ENCODE measurements at regions not wholly inside any gene's neighbourhood (a gene's known extent, or its start where the extent isn't known, plus 50 kb on each side); places are given as distances from the start of the nearest gene placed in this dataset.

DNA sequence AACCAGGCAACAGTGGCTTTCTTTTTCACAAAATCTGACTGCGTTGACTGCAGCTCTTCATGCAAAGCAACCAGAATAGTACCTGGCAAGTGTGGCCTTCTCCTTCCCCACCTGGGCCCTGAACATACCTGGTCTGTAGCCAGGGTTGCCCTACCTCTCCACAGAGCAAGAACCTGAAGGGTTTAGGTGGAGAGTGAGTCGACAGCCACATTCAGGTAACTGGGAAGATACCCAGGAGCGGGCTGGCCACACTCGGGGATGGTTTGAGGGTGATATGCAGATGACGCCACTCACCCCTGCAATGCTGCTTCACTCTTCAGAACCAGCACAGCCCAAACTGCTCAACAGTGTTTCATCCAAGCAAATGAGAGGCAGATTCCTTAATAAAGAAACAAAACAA is 117.3 kb downstream of the TTC32 start:
- DNase-seq (ENCODE audit: low read depth in 2 of 2), result no peak

DNA sequence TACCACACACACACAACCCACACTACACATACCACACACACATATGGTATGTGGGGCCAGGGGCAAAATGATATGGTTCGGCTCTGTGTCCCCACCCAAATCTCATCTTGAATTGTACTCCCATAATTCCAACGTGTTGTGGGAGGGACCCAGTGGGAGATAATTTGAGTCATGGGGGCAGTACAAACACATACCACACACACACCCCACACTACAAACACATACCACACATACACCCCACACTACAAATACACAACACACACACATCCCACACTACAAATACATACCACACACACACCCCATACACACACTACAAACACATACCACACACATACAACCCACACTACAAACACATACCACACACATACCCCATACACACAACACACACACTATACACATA is 117.8 kb downstream of the TTC32 start:
- DNase-seq (ENCODE audit: low read depth in 2 of 2), result no peak

DNA sequence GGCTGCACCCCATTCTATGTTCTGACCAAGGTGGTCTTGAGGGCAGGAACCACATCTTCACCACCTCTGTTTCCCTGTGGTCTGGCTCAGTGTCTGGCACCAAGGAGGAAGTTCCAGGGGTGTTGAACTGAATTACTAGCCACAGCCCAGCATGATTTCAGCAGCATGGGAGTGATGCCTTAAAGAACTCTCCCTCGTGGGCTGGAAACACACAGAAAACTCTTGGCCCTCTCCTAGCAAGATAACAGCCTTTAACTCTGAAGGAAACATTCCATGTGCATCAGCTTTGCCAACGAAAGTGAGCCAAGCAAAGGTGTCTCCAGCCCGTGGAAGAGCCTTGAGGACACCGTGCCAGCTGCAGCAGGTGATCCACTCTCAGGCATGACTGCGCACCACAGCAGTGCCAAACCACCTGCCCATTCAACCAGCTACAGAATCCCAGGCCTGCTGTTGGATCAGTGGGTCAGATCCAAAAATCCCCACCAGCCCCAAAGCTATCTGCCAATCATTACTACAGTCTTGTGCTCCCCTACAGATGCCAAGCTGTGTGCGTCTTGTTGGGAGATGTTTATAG is 124.8 kb downstream of the TTC32 start:
- DNase-seq (ENCODE audit: low read depth in 2 of 2), result no peak

DNA sequence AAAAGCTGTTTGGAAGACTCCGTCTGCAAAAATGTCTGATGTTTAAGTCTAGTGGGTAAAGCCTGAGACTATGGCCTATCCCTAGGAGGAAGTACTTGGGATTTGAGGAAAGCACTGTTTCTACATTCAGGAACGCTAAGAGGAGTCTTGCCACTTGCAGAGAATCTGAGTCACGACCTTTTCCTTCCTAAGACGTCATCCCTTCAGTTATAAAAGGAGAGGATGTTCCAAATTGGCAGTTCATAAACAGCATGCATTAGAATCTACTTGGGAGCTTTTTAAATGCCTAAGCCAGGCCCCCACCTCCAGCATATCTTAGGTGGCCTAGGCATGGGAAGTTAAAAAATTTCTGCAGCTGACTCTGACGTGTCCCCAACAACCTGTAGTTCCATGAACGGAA is 125.9 kb downstream of the TTC32 start:
- no peak for DNase-seq (ENCODE audit: low read depth in 2 of 2)

DNA sequence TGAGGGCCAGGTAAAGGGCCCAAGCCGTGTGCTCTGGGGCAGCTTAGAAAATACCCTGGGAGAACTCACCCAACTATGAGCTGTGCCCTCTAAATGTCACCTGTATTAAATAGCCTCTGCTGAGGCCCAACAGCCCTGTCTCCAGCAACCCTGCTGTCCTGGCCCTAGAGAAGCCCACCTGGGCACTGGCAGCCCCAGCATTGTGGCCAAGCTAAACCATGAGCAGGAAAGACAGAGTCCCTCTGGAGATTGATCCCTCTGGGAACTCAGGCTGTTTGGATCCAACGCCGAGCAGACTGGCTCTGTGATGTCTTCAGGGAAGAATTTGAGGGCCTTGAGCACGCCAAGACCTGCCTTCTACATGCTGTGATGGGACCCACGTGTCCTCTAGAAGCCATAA is 126.5 kb downstream of the TTC32 start:
- no peak for DNase-seq (ENCODE audit: low read depth in 2 of 2)

DNA sequence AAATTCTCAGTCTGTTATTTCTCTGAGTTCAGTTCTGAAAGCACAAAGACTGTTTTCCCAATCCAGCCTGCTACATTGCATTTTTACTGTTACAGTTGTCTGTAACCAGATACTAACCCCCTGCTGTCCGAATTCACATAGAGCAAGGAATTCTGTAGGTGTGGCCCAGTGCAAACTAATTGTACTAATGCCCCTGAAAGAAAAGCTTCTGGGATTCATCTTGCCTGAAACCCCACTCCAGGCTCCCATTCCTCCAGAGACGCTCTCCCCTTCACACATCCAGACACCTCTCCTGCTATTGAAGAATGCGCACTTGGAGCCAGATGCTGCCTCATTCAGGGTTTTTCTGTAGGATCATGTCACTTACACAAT is 127.0 kb downstream of the TTC32 start:
- no peak for DNase-seq (ENCODE audit: low read depth in 2 of 2)

DNA sequence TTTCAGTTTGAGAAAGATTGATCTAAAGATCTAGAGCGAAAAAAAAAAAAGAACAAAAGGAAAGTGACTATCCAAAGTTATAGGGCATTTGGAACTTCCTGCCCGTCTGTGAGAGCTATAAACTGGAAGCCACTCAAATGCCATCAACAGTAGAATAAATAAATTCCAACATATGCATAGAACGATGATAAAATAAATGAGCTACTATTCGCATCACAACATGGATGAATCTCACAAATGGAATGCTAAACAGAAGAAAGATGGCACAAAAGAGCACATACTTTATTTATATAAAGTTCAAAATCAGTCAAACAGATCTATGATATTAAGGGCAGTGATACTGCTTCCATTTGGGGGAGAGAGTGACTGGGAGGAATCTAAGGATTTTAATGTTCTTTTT is 128.8 kb downstream of the TTC32 start:
- no peak for DNase-seq (ENCODE audit: low read depth in 2 of 2)

DNA sequence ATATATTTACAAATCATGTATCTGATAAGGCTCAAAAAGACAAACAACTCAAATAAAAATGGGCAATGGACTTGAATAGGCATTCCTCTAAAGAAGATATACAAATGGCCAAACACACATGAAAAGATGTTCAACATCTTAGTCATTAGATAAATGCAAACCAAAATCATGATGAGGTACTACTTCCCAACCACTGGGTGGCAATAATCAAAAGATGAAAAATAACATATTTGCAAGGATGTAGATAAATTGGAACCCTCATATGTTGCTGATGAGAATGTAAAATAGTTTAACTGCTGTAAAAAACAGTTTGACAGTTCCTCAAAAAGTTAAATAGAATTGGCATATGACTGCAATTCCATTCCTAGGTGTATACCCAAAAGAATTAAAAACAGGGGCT is 132.3 kb downstream of the TTC32 start:
- DNase-seq (ENCODE audit: low read depth in 2 of 2), result no peak

DNA sequence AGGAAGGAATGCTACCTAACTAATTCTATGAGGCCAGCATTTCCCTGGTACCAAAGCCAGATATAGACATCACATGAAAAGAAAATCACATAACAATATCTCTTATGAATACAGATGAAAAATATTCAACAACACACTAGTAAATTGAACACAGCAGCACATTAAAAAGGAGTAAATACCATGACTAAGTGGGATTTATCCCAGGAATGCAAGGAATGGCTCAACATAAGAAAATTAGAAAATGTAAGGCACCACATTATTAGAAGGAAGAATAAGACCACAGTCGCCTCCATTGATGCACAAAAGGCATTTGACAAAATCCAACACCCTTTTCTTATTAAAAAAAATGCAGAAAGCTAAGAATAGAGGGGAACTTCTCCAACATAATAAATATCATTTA is 133.9 kb downstream of the TTC32 start:
- DNase-seq (ENCODE audit: low read depth in 2 of 2), result no peak

DNA sequence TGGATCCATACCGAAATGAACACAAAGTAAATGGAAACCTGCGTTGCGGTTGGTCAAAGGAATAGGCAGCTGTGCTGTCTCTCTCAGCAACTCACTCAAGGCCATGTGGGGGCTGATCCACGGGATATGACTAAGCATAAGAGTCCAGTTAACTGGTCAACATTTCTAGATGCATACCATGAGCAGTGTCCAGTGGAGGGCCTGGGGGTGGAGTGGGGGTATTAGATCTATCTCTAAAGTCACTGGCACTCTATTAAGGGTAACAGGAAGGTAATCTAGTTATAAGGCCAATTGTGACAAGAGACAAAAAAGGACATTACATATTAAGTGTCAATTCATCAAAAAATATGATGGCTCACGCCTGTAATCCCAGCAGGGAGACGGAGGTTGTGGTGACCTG is 136.8 kb downstream of the TTC32 start:
- DNase-seq (ENCODE audit: low read depth in 2 of 2), result no peak

DNA sequence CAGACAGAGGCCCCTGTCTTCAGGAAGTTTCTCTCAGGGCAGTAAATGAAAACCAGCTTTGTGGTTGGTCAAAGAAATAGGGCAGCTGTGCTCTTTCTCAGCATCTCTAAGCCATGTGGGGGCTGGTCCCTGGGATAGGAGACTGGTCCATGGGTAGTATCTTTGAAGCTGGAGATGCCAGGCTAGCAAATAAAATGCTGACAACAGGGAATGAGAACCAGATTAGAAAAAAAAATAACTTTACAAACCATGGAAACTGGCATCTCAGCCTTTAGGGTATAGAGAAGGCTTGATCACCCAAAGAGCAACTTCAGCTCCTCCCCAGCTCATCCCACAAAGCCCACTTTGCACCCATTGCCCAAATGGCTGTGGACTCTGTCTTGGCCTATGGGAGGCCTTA is 138.1 kb downstream of the TTC32 start:
- no peak for DNase-seq (ENCODE audit: low read depth in 2 of 2)

DNA sequence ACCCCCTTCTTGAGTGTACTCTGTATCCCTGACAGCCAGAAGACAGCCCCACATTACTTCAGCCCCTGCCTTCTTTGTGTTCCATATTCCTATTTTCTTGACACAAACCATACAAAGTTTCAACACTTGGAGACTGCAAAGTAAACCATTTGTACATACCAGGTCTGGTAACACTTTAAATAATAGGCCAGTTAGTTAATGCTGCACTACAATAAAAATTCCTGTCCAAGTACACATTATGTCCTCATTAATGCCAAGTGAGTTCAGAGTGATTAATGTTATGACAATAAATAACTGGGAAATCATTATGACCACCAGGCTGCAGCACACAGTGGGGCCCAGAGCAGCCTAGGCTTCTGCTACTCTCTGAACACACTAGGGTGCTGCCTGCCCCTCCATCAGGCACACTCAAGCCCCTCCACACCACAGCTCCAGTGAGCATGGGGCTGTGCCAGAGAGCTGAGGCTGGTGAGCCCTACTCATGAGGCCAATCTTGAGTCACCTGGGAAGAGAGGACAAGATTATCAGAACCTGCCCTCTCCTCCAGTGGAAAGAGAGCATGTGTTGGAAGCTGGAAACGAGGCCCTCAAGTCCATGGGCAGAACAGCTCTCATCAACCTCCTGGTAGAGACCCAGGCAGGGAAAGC is 138.7 kb downstream of the TTC32 start:
- no peak for DNase-seq (ENCODE audit: low read depth in 2 of 2)

DNA sequence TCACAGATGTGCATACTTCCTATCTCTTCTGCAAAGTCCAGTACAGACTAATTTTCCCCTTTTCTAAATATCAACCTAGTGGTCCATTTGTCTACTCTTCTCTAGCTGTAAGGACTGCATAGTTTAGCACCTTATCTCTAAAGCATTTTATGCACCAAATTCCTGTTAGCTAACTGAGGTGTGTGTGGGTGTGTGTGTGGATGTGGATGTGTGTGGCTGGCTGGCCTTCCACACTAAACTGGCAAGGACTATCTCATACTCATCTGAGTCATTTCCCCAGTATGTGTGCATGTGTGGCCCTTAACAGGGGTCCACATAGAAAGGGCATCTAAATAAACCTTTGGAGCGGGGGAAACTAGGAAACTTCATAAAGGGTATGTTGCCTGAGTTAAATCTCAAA is 139.6 kb downstream of the TTC32 start:
- no peak for DNase-seq (ENCODE audit: low read depth in 2 of 2)

DNA sequence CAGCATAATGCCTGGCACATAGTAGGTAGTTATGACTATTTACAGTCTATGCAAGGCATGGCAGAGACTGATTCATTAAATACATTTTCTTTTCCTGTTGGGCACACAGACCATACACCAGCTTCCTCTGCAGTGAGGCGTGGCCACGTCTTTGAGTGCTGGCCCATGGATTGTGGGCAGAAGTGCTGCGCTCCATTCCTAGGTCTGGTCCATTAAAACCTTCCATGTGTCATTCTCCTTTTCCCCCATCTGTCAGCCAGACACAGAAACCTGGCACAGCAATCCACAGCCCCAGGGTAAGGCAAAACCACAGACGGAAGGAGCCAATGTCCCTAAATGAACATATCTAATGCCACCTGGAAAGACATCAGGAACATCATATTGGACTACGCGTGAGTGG is 141.9 kb downstream of the TTC32 start:
- no peak for DNase-seq (ENCODE audit: low read depth in 2 of 2)

DNA sequence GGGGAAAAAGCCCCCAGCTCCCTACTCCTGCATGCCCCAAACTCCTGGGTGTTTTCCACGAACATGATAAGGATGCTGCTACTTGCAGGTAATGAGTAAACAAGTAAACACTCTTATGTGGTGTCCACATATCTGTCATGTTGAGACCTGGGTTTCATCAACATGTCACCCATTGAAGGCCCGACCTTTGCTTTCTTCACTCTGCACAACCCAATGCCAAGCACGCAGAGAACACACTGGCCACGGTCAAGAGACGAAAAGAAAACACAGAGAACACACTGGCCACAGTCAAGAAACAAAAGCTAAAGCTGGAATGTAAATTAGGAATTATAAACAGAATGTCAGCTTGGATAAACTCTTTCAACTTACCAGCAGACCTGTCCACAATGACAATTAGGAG is 143.1 kb downstream of the TTC32 start:
- DNase-seq (ENCODE audit: low read depth in 2 of 2), result no peak

DNA sequence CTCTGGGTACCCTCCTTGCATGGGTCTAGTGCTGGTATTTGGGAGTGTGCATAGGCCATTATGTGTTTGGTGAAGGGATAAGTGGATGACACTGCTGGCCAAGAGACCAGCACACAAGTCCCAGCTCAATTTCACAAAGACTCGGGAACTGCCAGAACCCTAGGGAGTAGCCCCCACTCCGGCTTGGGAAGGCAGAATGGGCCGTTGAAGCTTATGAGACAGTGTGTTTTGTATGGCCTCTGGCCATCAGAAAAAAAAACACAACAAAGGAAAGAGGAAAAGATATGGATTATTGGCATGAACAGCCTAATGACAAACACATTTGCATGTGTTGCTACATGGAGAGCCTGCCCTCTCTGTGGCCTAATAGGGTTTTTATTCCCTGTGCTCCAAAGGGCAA is 144.2 kb downstream of the TTC32 start:
- no peak for DNase-seq (ENCODE audit: low read depth in 2 of 2)

DNA sequence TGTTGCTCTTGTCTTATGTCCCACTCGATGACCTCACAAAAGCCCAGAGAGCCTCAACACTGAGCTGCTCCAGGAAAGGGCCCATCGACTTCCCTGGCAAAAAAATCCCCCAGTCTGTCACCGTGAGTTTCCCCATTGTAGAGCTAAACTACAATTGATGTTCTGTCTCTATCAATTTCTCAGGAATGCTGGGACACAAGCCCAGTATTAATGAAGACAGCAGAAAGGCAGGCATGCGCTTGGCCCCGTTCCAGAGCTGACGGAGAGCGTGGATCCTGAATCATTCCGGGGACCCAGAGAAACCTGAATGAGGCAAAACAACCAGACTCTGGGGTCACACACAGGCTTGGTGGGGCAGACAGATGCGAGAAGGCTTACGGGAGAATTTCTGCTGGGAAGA is 146.9 kb downstream of the TTC32 start:
- DNase-seq (ENCODE audit: low read depth in 2 of 2), result no peak

DNA sequence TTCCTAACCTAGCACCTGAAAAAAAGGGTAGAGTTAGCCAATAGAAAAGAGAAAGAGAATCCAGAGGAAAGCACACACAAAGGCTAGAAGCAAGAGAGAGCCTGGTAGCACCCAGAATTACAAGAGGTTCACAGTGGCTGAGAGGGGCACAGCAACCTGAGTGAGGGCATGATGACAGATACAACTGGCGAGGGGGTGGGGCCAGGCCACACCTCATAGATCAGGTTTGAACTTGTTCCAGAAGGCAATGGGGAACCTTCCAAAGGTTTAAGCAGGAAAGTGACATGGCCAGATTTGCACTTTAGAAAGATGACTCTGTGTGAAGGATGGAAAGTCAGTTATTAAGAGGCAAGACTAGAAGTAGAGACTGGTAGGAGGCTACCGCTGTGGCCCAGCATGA is 148.0 kb downstream of the TTC32 start:
- no peak for DNase-seq (ENCODE audit: low read depth in 2 of 2)

DNA sequence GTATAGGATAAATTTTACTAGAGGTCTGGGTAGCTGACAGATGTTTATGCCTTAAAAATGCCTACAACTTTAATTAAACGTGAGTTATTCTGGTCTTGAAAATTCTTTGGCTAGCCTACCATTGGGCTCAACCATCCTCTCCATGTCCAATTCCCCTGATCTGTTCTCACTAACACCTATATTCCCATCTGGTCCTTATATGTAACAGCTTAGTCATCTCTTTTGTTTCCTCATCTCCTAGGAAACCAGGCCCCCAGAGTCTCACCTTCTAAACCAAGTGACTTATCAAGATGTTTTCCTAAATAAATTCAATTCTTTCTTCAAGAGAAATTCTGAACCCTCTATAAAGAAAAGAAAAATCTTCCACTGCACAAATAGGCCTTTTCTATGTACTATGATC is 148.5 kb downstream of the TTC32 start:
- DNase-seq (ENCODE audit: low read depth in 2 of 2), result no peak

DNA sequence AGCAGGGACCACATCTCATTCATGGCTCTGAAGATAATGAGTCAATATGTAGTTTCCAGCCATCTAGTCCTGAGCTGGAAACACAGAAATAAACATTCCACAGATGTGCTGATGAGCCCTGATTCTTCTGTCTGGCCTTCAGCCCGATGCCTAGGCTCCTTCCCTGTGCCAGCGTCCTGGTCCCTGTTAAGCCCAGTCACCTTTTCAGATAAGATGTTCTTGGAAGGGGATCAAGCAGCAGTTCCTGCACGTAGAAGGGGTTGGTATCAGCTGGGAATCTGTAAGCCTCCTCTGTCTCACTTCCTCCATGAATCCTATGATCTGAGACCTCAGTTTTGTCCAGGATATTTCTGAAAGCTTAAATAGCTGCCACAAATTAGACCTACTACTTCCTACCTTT is 149.3 kb downstream of the TTC32 start:
- DNase-seq (ENCODE audit: low read depth in 2 of 2), result no peak

DNA sequence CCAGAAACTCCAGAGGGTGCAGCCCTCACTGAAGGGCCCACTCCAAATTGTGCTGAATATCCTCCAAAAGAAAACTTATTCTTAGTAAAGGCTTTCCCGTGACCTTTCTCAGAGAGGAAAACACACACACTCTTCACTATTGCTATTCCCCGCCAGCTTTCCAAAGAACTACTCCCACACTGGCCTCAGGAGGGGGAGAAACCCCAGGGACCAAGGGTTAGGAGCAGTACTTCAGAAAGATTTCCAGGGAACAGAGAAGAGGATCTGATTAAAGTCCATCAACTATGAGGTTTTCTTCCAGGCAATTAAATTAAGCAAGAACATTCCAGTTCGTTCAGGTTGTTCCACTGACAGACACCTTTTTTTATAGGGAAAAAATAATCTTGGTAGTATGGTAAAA is 150.2 kb downstream of the TTC32 start:
- no peak for DNase-seq (ENCODE audit: low read depth in 2 of 2)

DNA sequence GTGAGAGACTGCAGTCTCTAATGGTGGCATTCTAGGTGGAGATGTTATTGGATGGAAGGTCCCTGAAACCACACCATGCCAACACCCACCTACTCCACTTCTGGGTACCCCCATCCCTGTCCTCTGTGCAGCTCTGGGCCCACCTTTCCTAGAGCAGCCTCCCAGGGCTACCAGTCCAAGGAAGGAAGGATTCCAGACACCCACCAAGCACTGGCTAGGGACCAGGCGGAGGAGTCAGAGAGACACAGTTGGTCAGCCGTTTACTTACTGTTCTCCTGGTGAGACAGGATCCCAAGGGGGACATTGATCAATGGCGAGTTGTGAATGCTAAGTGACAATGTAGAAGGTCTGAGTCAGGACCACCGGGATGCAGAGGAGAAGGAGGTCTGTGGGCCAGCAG is 151.6 kb downstream of the TTC32 start:
- DNase-seq (ENCODE audit: low read depth in 2 of 2), result no peak

DNA sequence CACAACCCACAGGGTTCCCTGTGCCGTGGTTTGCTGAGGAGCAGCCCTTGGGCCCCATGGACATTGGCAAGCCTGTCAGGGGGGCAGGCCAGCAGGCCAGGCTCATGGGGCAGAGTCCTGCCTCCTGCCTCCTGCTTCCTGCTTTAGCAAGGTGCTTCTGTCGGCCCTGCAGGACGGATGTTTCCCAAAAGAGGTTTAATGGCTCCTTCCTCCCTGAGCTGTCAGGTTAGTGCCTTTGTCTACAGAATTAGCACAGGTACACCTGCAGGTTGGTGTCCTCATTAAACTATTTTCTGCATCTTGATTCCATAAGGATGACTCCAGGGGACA is 152.3 kb downstream of the TTC32 start:
- no peak for DNase-seq (ENCODE audit: low read depth in 2 of 2)

DNA sequence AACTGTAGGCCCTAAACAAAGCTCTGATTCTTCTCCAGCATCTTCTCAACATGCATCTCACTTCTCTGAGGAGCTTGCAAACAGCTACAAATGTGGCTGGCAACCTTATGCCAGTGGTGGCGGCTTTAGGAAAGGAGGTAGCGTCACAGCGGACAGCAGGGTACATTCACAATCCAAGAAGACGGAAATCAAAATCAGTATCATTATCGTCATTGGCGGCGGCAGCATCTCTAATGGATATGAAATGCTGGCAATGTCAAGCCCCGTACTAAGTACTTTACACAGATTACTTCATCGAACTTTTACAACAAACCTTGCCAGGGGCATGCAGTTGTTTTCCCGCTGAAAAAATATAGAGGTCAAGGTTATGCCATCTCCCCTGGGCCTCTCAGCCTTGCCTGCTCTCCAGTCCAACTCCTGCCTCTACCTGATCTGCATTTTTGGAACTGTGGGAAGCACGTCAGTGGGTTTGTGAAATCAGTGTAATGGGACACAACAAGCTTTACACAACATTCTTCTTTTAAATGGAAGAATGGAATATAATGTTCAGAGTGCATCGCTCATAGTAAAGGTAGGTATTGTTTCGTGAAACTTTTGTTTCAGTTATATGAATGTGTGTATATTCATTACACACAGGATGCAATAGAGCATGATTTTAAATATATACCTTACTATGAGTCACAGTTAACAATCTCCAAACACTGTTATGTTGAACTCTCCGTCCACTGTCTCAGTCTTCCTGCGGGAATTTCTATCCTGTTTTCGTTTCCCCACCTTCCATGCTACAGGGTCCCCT is 152.9 kb downstream of the TTC32 start:
- DNase-seq (ENCODE audit: low read depth in 2 of 2), result no peak

Data from stimulated activated CD4-positive, alpha-beta T cell treated with anti-CD3 and anti-CD28 coated beads, Interleukin-4, amount 100 ng/mL, for 48 hours (primary cell).